Astrocyte of the spinal cord (primary cell): ENCODE measurements at regions not wholly inside any gene's neighbourhood (a gene's known extent, or its start where the extent isn't known, plus 50 kb on each side); places are given as distances from the start of the nearest gene placed in this dataset.

Source experiments
- DNase-seq: peaks from one replicate; pipeline ENCODE4 v3.0.0; 2011; ENCODE audit warnings: low read depth, low spot score
- H3K4me3 ChIP-seq: 2 replicates; pipeline ENCODE4 v1.5.1; 2011; ENCODE audit warnings: low read depth, mild to moderate bottlenecking, low read length, moderate library complexity
- CTCF ChIP-seq: IDR thresholded peaks from 2 replicates; pipeline ENCODE4 v1.5.1; 2012; ENCODE audit warnings: low read depth, mild to moderate bottlenecking, low read length, inconsistent platforms
- in situ Hi-C: cut with HindIII; loops from 2 replicates; pipeline ENCODE4 v1.10.0; 2017; ENCODE audit warnings: low sequenced_read_pairs

- no peak for DNase-seq
- H3K4me3 ChIP-seq: no peak overlapping the region
- TF ChIP-seq CTCF: no peak
- in situ Hi-C loops: no loop called here
Observed at GRCh38 chr5:31095796-31096195, 97.7 kb upstream of the CDH6 start.

GRCh38 chr5:31091501-31091900, 102.0 kb upstream of the CDH6 start:
- no peak for DNase-seq
- in situ Hi-C loops: no loop called here
- no peak overlapping the region for H3K4me3 ChIP-seq
- no peak for TF ChIP-seq CTCF

- in situ Hi-C loops: no loop called here
- no peak for TF ChIP-seq CTCF
- DNase-seq: no peak
- no peak overlapping the region for H3K4me3 ChIP-seq
Observed at GRCh38 chr5:31090467-31090866, 103.0 kb upstream of the CDH6 start.

GRCh38 chr5:31086839-31087415, 106.6 kb upstream of the CDH6 start:
- no peak for DNase-seq
- H3K4me3 ChIP-seq: no peak overlapping the region
- in situ Hi-C loops: no loop called here
- no peak for TF ChIP-seq CTCF

- H3K4me3 ChIP-seq: no peak overlapping the region
- DNase-seq: no peak
- in situ Hi-C loops: no loop called here
- TF ChIP-seq CTCF: no peak
Observed at GRCh38 chr5:31084871-31085270, 108.6 kb upstream of the CDH6 start.

- no peak for DNase-seq
- in situ Hi-C loops: no loop called here
- no peak for TF ChIP-seq CTCF
- no peak overlapping the region for H3K4me3 ChIP-seq
Observed at GRCh38 chr5:31083364-31083763, 110.1 kb upstream of the CDH6 start.

GRCh38 chr5:31079668-31080067, 113.8 kb upstream of the CDH6 start:
- TF ChIP-seq CTCF: no peak
- no peak overlapping the region for H3K4me3 ChIP-seq
- in situ Hi-C loops: no loop called here
- DNase-seq: no peak
